PC-3 (cell line): ENCODE measurements at regions not wholly inside any gene's neighbourhood (a gene's known extent, or its start where the extent isn't known, plus 50 kb on each side); places are given as distances from the start of the nearest gene placed in this dataset.
"Not testable (repeated sequence)": the region's sequence is repeated elsewhere in the genome, so short reads cannot be mapped to it uniquely, and the experiment has no call there.

Experiments used
- EZH2 ChIP-seq: fragments of 300-600 bp; sonication (generic); IDR thresholded peaks from one replicate; pipeline ENCODE4 v1.6.1; 2017; ENCODE audit warnings: antibody characterized with exemption, mild to moderate bottlenecking, low read length; ENCODE audit not compliant: unreplicated experiment
- EZH2phosphoT487 ChIP-seq: fragments of 300-600 bp; sonication (generic); IDR thresholded peaks from 2 replicates; pipeline ENCODE4 v1.6.1; 2018; ENCODE audit warnings: mild to moderate bottlenecking, antibody characterized with exemption, low read length, borderline replicate concordance
- TF ChIP-seq, protein P1 (sequence below): fragments of 300-600 bp; sonication (generic); conservative IDR thresholded peaks from 2 replicates; pipeline ENCODE4 v1.5.1; 2017; ENCODE audit warnings: antibody characterized with exemption, low read depth, mild to moderate bottlenecking, low read length

DNA sequence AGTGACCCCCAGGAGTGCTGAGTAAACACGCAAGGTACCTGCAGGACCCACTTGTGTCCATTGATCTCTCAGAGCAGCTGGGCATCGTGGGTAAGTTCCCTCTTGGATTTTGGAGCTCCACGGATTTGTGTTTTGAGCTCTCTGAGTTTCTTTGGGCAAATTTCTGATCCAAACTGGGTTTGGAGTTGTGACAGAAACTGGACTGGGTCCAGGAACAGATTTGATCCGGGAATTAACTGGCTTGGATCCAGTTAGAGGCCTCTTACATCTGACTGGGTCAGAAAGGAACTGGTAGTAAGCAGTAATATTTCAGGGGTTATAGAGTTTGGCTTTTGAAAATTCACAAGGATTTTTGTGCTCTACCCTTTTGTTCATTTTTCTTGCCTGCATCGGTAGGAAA, 107.0 kb upstream of the PMCH start:
- TF ChIP-seq, protein P1, sequence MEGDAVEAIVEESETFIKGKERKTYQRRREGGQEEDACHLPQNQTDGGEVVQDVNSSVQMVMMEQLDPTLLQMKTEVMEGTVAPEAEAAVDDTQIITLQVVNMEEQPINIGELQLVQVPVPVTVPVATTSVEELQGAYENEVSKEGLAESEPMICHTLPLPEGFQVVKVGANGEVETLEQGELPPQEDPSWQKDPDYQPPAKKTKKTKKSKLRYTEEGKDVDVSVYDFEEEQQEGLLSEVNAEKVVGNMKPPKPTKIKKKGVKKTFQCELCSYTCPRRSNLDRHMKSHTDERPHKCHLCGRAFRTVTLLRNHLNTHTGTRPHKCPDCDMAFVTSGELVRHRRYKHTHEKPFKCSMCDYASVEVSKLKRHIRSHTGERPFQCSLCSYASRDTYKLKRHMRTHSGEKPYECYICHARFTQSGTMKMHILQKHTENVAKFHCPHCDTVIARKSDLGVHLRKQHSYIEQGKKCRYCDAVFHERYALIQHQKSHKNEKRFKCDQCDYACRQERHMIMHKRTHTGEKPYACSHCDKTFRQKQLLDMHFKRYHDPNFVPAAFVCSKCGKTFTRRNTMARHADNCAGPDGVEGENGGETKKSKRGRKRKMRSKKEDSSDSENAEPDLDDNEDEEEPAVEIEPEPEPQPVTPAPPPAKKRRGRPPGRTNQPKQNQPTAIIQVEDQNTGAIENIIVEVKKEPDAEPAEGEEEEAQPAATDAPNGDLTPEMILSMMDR, result not testable (repeated sequence)
- not testable (repeated sequence) for TF ChIP-seq EZH2, EZH2phosphoT487
